PFSK-1 (cell line): ENCODE measurements at regions not wholly inside any gene's neighbourhood (a gene's known extent, or its start where the extent isn't known, plus 50 kb on each side); places are given as distances from the start of the nearest gene placed in this dataset.

Experiments used
- FOXP2 ChIP-seq: optimal IDR thresholded peaks from 2 replicates; pipeline ENCODE3; 2011; ENCODE audit warnings: borderline replicate concordance, control low read depth, inconsistent platforms; ENCODE audit not compliant: insufficient read depth; ENCODE audit errors: extremely low read length, extremely low read depth
- POLR2AphosphoS5 ChIP-seq: IDR thresholded peaks from 2 replicates; pipeline ENCODE4 v1.6.1; 2012; ENCODE audit warnings: low read depth, mild to moderate bottlenecking, control low read depth, low read length, moderate library complexity
- SIN3A ChIP-seq: IDR thresholded peaks from 2 replicates; pipeline ENCODE4 v1.6.1; 2012; ENCODE audit warnings: mild to moderate bottlenecking, low read length, moderate library complexity, borderline replicate concordance; ENCODE audit not compliant: insufficient read depth
- TAF1 ChIP-seq: IDR thresholded peaks from 2 replicates; pipeline ENCODE4 v1.6.1; 2012; ENCODE audit warnings: low read length, control low read depth, borderline replicate concordance; ENCODE audit not compliant: insufficient read depth
- TF ChIP-seq, protein P1 (sequence below), 2 experiments: IDR thresholded peaks; 2 replicates each; pipeline versions ENCODE4 v1.6.1 to v1.8.0; 2011 to 2012; ENCODE audit warnings: low read depth in 2 of 2, low read length in 2 of 2, control low read depth in 1 of 2, inconsistent platforms in 1 of 2, mild to moderate bottlenecking in 1 of 2, moderate library complexity in 1 of 2; ENCODE audit not compliant: insufficient read depth in 1 of 2

GRCh38 chr5:152532714-152533113 is 127.6 kb upstream of the NMUR2 start:
- TF ChIP-seq TAF1, result no peak
- TF ChIP-seq POLR2AphosphoS5, result no peak
- no peak for TF ChIP-seq SIN3A
- TF ChIP-seq, protein P1, sequence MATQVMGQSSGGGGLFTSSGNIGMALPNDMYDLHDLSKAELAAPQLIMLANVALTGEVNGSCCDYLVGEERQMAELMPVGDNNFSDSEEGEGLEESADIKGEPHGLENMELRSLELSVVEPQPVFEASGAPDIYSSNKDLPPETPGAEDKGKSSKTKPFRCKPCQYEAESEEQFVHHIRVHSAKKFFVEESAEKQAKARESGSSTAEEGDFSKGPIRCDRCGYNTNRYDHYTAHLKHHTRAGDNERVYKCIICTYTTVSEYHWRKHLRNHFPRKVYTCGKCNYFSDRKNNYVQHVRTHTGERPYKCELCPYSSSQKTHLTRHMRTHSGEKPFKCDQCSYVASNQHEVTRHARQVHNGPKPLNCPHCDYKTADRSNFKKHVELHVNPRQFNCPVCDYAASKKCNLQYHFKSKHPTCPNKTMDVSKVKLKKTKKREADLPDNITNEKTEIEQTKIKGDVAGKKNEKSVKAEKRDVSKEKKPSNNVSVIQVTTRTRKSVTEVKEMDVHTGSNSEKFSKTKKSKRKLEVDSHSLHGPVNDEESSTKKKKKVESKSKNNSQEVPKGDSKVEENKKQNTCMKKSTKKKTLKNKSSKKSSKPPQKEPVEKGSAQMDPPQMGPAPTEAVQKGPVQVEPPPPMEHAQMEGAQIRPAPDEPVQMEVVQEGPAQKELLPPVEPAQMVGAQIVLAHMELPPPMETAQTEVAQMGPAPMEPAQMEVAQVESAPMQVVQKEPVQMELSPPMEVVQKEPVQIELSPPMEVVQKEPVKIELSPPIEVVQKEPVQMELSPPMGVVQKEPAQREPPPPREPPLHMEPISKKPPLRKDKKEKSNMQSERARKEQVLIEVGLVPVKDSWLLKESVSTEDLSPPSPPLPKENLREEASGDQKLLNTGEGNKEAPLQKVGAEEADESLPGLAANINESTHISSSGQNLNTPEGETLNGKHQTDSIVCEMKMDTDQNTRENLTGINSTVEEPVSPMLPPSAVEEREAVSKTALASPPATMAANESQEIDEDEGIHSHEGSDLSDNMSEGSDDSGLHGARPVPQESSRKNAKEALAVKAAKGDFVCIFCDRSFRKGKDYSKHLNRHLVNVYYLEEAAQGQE (IDR thresholded peaks at IDR 0.05; ENCODE audit: insufficient read depth in 1 of 2, low read depth in 2 of 2, low read length in 2 of 2), result no peak
- no peak for TF ChIP-seq FOXP2
